ENCODE measurements at regions not wholly inside any gene's neighbourhood (a gene's known extent, or its start where the extent isn't known, plus 50 kb on each side); places are given as distances from the start of the nearest gene placed in this dataset.

GRCh38 chr18:77505499-77505898 lies 255.9 kb downstream of the GALR1 start:
- no peak for DNase-seq

- DNase-seq, result no peak
Measured at GRCh38 chr18:77512152-77512551, 262.5 kb downstream of the GALR1 start.

DNA sequence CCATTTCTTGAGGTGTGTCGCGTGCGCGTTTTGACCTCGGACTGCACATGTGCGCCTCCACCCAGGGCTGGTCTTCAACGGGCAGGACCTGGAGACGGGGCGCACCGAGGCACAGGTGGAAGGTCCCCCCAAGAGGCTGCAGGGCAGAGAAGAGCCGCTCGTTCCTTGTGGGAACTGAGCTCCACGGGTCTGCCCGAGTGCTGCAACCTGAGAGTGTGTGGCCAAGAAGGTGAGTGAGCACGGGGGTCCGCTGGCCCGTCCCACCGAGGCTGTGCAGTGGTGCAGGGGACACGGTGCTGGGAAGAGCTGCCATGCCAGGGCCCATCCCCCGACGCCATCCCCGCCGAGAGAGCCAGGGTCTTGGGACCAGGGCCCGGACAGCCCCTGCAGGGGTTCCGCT lies 268.3 kb downstream of the GALR1 start:
- DNase-seq, result no peak

GRCh38 chr18:77520767-77521166 lies 271.1 kb downstream of the GALR1 start:
- DNase-seq, result no peak

GRCh38 chr18:77522051-77522675 lies 272.5 kb downstream of the GALR1 start:
- DNase-seq, result peak in 7 of 58 donors; percentile 2 to 29 (median 8)

DNA sequence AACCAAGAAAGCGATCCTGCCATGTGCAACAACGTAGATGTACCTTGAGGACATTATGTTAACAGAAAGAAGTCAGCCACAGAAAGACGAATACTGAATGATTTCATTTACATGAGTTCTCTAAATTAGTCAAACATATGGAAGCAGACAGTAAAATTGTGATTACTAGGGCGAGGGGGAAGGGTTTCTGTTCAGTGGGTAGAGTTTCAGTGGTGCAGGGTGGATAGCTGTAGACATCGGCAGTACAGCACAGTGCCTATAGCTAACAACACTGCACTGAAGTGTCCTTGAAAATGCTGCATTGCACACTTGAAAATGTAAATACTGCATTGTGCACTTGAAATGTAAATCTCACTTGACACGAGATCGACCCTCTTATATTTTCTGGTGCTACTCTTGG lies 275.3 kb downstream of the GALR1 start:
- no peak for DNase-seq

DNA sequence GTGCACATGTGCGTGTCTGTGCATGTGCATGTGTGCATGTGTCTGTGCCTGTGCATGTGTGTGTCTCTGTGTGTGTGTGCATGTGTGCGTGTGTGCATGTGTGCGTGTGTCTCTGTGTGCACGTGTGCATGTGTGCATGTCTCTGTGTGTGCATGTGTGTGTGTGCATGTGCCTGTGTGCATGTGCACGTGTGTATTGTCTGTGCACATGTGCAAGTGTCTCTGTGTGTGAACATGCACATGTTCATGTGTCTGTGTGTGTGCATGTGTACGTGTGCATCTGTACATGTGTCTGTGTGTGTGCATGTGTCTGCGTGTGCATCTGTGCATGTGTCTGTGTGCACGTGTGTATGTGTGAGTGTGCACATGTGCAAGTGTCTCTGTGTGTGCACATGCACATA lies 277.3 kb downstream of the GALR1 start:
- no peak for DNase-seq

- peak in 2 of 58 donors; percentile 0 to 8 for DNase-seq
Measured at GRCh38 chr18:77528872-77529271, 279.2 kb downstream of the GALR1 start.

GRCh38 chr18:77529492-77530176 lies 280.0 kb downstream of the GALR1 start:
- no peak for DNase-seq

DNA sequence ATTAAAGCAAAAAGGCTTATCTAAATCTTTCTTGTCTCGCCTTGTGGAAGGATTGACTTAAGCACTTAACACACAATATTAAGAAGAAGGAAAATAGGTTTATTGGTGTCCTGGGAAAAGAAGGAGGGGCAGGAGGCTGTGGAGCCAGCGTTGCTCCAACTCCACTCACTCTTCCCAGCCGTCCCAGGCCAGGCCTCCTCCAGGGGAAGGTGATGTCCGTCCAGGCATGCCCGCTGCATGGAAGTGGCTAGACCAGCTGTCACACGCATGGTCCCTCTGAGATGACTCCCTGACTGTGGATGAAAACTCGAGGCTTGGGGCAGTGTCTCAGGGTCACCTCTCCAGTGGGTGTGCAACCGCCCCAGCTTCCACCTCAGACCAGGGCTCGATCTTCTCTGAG lies 281.1 kb downstream of the GALR1 start:
- no peak for DNase-seq

GRCh38 chr18:77539860-77540259 lies 290.2 kb downstream of the GALR1 start:
- DNase-seq, result no peak

- DNase-seq, result no peak
Measured at GRCh38 chr18:77544792-77545191, 295.1 kb downstream of the GALR1 start.

- no peak for DNase-seq
Measured at GRCh38 chr18:77547757-77548156, 298.1 kb downstream of the GALR1 start.

DNA sequence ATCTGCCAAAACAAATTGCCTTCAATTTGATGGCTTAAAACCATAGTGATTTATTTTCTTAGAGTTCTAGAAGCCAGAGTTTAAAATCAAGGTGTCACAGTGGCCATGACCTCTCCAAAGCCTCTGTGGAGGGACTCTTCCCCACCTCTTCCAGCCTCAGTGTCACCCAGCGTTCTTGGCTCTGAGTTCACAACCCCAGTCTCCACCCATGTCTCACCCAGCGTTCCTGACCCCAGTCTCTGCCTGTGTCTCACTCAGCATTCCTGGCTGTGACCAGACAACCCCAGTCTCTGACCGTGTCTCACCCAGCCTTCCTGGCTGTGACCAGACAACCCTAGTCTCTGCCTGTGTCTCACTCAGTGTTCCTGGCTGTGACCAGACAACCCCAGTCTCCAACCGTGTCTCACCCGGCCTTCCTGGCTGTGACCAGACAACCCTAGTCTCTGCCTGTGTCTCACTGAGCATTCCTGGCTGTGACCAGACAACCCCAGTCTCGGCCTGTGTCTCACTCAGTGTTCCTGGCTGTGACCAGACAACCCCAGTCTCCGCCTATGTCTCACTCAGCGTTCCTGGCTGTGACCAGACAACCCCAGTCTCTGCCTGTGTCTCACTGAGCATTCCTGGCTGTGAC lies 299.3 kb downstream of the GALR1 start:
- DNase-seq, result no peak

- no peak for DNase-seq
Measured at GRCh38 chr18:77550625-77551024, 301.0 kb downstream of the GALR1 start.

- DNase-seq, result no peak
Measured at GRCh38 chr18:77551055-77551454, 301.4 kb downstream of the GALR1 start.

DNA sequence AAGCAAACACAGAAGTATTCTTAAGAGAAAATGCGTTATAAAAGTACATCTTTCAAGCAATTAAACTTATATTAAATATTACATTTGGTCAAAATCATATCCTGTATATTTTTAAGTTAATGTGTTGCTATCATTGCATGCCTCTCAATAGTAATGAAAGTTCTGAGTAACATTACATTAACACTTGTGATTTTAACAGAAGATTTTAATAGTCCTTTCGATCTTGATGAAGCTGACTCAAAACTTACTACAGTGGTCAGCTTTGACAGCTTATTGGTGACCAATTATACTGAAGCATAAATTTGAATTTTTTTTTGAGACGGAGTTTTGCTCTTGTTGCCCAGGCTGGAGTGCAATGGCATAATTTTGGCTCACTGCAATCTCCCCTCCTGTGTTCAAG lies 303.3 kb downstream of the GALR1 start:
- no peak for DNase-seq

DNA sequence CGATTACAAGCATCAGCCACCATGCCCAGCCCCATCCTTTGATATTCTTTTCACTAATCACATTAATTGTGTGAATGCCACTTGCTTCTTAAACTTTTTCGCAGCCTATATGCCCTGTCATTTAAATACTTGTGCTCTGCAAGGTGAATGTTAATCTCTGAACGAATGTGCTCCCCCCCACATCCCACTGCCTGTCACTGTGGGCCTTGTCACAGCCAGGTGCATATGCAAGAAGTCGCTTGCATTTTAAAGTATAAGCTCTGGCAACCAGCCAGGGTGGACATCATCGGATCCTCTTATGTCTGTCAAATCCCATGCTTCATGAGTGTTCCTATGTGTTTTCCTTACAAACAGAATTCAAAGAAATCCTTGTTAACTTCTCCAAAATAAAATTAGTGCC lies 304.4 kb downstream of the GALR1 start:
- no peak for DNase-seq

GRCh38 chr18:77557046-77557587 lies 307.5 kb downstream of the GALR1 start:
- no peak for DNase-seq

DNA sequence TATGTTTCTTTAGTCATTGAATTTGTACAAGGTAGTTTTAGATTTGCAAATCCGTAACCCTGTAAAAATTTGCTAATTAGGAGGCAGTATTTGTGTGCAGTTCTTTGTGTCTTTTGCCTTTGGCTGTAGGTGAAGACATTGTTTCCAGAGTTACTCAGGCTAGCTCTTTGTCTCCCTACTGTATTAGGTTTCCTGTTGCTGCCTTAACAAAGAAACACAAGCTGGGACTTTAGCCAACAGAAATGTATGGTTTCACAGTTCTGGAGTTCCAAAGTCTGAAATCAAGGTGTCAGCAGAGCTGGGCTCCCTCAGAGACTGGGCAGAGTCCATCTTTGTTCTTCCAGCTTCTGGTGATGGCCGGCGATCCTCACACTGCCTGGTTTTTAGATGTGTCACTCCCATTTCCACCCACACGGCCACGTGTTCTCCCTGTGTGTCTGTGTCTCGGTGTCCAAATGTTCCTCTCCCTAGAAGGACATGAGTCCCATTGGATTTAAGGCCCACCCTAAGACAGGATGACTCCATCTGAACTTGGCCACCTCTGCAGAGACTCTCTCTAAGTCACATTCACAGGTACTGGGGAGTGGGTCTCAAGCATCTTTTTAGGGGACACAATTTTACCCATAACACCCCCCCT lies 309.7 kb downstream of the GALR1 start:
- DNase-seq, result no peak

DNA sequence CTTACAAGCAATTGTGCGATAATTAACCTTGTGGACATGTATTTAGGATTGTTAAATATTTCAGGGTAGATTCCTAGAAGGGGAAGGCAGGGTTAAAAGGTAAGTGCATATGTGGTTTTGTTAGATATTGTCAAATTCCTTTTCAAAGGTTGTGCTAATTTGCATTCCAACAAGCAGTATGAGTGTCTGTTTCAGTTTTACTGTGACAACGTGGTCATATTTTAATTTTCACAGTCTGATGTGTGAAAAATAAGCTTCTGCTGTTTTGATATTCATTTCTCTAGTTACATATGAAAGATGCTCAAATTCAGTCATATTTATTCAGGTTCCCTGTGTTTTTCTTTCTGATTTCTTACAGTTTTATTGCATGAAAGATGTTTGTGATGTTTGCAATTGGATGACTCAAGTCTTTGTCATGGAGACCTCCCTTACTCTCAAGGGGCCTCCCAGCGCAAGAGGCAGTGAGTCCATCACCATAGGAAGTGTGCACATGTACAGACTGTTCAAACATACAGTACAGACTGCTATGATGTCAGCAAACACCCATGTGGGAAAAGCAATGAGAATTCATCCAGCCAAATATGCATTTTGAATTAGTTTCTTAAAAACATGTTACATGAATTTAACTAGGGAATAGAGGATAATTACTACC lies 310.8 kb downstream of the GALR1 start:
- no peak for DNase-seq

DNA sequence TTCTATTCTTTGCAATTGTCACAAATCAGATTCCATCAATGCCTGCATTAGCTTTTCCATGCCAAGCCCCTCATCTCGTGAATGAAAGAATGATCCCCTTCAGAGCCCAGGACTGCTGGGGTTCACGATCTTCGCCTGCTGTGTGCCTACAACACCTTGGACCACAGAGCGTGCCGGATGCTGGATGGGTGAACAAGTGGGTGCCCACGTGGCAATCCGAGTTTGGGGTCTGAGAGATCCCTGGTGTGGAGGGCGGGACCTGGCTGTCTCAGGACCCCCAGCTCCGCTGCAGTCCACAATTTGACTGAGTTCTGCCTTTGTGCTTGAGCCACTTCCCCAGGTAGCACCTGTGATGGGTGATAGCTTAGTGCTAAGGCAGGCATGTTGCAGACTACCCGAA lies 317.0 kb downstream of the GALR1 start:
- no peak for DNase-seq
